HL-60 (cell line): ENCODE measurements at regions not wholly inside any gene's neighbourhood (a gene's known extent, or its start where the extent isn't known, plus 50 kb on each side); places are given as distances from the start of the nearest gene placed in this dataset.

Experiments used
- DNase-seq, 2 experiments: peaks; one replicate each; pipeline ENCODE4 v3.0.0-alpha.2; 2010 to 2020; ENCODE audit warnings: low read depth in 1 of 2, low spot score in 1 of 2
- H3K27ac ChIP-seq: fragments of 250-450 bp; sonication (Bioruptor Pico); replicated peaks from 2 replicates; pipeline ENCODE4 v1.5.1; 2020; ENCODE audit warnings: mild to moderate bottlenecking, moderate library complexity
- H3K27me3 ChIP-seq: fragments of 250-450 bp; sonication (Bioruptor Pico); 2 replicates; pipeline ENCODE4 v1.5.1; 2021; ENCODE audit warnings: mild to moderate bottlenecking, moderate library complexity; ENCODE audit not compliant: insufficient read depth, poor library complexity, severe bottlenecking
- H3K4me3 ChIP-seq: replicated peaks from 2 replicates; pipeline ENCODE4 v1.5.1; 2011; ENCODE audit warnings: mild to moderate bottlenecking, control low read depth, low read length; ENCODE audit not compliant: insufficient read depth
- CTCF ChIP-seq: IDR thresholded peaks from one replicate; pipeline ENCODE4 v1.5.1; 2011; ENCODE audit warnings: low read length, control low read depth, inconsistent platforms; ENCODE audit not compliant: insufficient read depth
- GABPA ChIP-seq: IDR thresholded peaks from 2 replicates; pipeline ENCODE4 v1.6.1; 2012; ENCODE audit warnings: low read depth
- POLR2AphosphoS5 ChIP-seq: IDR thresholded peaks from 2 replicates; pipeline ENCODE4 v1.6.1; 2012; ENCODE audit warnings: low read depth
- SPI1 ChIP-seq: IDR thresholded peaks from 2 replicates; pipeline ENCODE4 v1.6.1; 2012; ENCODE audit warnings: low read depth, mild to moderate bottlenecking, borderline replicate concordance
- TF ChIP-seq, protein P1 (sequence below): IDR thresholded peaks from 2 replicates; pipeline ENCODE4 v1.6.1; 2012; ENCODE audit warnings: low read depth; ENCODE audit not compliant: insufficient replicate concordance

DNA sequence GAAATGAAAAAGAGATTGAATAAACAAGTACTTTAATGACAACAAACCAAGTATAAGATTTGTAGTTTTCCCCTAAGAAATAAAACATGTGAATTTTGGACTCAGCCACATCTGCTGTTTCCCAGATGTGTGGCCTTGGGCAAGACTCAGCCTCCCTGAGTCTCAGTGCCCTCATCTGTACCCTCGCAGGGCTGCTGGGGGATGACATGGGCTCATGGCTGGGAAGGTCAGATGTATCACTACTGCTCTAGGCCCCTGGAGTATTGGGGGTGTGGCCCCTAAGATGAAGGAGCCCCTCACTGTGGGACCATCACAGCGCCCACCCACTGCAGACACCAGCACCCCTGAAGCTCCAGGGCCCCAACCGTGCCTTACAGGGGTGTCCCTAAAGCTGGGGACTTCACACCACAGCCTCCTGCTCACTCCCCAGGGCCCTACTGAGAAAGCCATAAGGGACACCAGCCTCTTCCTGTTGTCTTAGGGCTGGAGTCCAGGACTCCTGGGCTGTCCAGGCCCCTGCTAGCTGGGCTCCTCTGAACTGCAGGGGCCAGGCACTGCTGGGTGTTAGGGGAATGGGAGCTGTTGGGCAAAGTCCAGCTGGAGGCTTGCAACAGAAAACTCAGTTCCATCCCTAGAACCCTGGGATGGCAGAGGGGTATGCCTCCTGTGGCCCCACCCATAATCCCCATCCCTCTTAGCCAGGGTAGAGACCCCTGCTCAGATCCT lies 104.0 kb upstream of the WNT4 start:
- Histone ChIP-seq H3K27me3 (peaks cover 2% of the 10 kb centered on the region), H3K27ac (no peak overlapping the region), H3K4me3 (no peak overlapping the region)
- TF ChIP-seq POLR2AphosphoS5 (no peak), SPI1 (no peak), CTCF (no peak), GABPA (no peak)
- TF ChIP-seq, protein P1, sequence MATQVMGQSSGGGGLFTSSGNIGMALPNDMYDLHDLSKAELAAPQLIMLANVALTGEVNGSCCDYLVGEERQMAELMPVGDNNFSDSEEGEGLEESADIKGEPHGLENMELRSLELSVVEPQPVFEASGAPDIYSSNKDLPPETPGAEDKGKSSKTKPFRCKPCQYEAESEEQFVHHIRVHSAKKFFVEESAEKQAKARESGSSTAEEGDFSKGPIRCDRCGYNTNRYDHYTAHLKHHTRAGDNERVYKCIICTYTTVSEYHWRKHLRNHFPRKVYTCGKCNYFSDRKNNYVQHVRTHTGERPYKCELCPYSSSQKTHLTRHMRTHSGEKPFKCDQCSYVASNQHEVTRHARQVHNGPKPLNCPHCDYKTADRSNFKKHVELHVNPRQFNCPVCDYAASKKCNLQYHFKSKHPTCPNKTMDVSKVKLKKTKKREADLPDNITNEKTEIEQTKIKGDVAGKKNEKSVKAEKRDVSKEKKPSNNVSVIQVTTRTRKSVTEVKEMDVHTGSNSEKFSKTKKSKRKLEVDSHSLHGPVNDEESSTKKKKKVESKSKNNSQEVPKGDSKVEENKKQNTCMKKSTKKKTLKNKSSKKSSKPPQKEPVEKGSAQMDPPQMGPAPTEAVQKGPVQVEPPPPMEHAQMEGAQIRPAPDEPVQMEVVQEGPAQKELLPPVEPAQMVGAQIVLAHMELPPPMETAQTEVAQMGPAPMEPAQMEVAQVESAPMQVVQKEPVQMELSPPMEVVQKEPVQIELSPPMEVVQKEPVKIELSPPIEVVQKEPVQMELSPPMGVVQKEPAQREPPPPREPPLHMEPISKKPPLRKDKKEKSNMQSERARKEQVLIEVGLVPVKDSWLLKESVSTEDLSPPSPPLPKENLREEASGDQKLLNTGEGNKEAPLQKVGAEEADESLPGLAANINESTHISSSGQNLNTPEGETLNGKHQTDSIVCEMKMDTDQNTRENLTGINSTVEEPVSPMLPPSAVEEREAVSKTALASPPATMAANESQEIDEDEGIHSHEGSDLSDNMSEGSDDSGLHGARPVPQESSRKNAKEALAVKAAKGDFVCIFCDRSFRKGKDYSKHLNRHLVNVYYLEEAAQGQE: no peak
- DNase-seq: no peak

DNA sequence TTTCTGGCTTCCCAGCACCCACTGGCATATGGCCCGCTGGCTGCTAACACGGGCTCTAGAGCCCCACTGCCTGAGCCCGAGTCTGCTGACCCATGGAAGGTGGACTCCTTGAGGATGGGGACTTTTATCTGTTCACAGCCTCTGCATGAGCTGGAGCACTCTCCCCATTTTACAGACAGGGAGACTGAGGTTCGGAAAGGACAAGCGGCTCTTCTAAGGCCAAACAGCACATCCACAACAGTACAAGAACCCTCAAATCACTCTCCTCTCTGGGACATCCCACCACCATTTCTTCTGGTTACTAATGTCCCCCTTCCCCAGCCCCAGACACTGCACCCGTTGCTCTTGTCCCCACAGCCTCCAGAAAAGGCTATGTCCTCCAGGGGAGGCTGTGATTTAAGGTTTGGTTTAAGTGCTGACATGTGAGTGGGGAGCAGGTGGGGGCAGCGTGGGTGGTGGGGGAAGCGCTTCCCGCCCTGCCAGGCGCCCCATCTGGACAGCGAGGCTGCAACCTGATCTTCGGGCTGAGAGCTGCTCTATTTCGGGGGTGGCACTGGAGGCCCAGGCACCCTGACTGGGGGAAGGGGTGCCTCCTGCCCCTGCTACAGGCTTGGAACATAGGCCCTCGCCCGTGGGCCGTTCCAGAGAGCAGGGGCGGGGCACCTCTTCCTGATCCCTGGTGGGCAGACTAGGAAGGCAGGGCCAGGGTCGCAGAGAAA lies 104.8 kb upstream of the WNT4 start:
- Histone ChIP-seq H3K27ac (no peak overlapping the region), H3K27me3 (peaks cover 2% of the 10 kb centered on the region), H3K4me3 (no peak overlapping the region)
- TF ChIP-seq POLR2AphosphoS5 (no peak), GABPA (no peak), CTCF (no peak), SPI1 (no peak)
- TF ChIP-seq, protein P1: no peak
- DNase-seq: no peak

DNA sequence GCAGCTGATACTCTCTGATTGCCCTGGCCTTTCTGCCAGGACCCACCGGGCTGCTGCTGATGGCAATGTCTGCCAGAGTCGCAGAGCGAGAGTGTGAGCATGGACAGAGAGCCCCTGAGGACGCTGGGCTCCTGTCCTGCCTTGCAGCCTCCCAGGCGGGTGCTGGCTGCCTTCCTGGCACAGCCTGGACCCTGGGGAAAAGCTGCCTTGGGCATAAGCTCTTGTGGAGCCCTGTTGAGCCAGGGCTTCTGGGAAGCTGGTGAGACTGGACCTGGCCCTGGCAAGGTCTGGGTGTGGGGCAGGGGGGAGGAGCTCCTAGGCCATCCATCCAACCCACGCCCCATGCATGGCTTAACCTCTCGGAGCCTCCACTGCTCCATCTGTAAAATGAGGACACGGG lies 105.8 kb upstream of the WNT4 start:
- TF ChIP-seq SPI1 (no peak), POLR2AphosphoS5 (no peak), GABPA (no peak), CTCF (no peak)
- TF ChIP-seq, protein P1: no peak
- H3K27ac ChIP-seq: no peak overlapping the region
- peaks cover 2% of the 10 kb centered on the region for H3K27me3 ChIP-seq
- no peak for DNase-seq
- H3K4me3 ChIP-seq: no peak overlapping the region
